GM21515 (cell line): ENCODE measurements at regions not wholly inside any gene's neighbourhood (a gene's known extent, or its start where the extent isn't known, plus 50 kb on each side); places are given as distances from the start of the nearest gene placed in this dataset.
"Not testable (repeated sequence)": the region's sequence is repeated elsewhere in the genome, so short reads cannot be mapped to it uniquely, and the experiment has no call there.

Experiments
- ATAC-seq: cut with Tn5 transposase; IDR thresholded peaks from one replicate; pipeline ENCODE4 v1.9.1; 2021; ENCODE audit not compliant: unreplicated experiment

DNA sequence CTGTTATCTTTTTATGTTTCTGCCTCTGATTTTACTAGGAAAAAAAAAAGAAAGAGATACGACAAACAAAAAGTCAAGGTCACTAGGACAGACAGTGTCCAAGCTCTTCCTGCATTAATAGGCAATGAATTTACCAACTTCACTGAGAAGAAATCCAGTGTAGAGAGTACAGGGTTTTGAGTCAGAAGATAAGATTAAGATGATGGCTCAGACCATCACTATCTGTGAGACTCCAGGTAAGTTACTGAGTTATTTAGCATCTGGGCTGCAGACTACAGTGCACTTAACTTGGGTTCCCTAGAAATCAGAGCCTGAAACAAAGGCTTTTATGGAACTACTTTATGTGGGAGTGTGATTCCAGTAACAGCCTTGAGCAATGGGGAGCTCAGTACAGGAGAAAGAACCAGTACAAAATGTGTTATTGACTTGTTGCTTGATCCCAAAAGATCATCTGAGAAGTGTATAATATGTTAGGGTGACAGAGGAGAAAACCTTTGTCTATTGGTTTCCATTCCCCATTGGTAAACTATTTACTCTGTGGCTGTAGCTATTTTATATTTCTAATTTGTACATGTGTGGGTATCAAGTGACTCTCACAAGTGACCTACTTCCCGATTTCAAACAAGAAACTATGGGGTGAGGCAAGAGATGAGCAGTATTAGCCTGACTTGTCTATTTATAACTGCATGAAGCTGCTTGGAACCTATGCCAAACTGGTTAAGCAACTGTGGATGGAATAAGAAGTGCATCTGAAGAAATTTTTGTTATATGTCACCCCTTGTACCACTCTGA is 395.8 kb downstream of the RAB38 start:
- ATAC-seq, result no peak

DNA sequence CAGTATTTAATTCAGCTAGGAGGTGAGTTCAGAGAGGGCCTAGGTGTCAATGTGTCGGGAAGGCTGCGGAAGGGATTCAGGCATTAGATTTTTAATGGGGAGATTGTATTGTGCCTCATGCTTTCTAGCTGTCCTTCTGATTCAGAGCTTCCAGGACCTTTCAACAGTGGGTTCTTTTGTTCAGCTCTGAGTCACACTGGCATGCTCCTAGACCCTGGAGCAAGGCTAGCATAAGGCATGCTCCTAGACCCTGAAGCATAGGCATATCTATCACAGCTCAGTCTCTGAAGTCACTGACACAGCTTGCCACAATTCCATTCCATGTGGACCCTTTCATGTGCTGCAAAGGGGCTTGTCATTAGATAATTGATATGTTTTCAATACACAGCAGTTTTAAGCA is 396.9 kb downstream of the RAB38 start:
- no peak for ATAC-seq

DNA sequence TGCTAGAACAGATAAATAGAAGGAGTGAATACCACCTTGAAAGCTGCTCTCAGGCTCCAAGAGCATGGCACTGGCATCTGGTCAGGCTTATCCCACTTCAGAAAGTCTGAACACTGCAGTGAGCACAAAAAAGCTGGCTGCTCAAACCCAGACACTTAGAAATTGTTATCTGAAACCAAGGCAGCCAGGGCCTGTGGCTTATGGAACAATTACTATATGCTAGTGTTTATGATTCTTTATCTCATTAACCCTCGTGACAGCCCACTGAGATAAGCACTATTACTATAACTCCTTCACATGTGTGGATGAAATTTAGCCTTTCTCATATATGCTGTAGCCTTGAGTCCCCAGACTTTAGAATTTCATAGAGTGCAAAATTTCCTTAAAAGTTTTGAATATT is 400.2 kb downstream of the RAB38 start:
- ATAC-seq, result no peak

DNA sequence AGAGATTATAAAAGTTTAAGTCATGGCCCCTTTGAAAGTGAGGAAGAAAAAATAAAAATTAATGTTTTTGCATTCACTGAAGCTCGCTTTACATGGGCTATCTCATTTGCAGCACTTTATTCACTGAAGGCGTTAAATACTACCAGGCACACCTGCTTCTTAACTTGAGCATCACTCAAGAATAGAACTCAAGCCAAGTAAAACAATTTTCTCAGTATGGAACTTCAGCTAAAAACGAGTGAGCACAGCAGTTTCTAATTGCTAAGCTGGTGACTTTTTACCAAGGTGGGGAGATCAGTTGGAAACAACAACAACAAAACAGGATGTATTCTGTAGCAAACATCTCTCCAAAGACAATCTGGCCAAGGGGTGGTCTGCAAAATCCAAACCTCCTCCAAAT is 405.6 kb downstream of the RAB38 start:
- no peak for ATAC-seq

DNA sequence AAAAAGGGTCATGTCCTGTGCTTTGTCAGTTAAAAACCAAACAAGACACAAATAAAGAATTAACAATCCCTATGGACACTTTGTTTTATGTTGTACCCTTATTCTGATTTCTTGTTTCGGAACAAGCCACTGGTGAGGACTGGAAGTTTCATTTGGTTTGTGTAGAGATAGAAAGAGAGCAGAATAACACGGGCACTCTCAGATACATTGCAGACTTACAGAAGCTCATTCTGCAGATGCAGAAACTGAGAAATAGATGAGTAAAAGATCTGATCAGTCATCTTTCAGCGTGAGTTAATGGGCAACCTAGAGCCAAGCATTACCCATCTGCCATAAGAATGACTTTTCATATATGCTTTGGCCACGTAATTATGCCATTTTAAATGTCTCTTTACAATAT is 407.6 kb downstream of the RAB38 start:
- no peak for ATAC-seq

DNA sequence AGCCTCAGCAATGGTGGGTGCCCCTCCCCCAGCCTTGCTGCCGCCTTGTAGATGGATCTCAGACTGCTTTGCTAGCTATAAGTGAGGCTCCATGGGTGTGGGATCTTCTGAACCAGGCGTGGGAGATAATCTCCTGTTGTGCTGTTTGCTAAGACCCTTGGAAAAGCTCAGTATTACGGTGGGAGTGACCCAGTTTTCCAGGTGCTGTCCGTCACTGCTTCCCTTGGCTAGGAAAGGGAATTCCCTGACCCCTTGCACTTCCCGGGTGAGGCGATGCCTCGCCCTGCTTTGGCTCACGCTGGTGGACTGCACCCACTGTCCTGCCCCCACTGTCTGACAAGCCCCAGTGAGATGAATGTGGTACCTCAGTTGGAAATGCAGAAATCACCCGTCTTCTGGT is 411.2 kb downstream of the RAB38 start:
- ATAC-seq, result not testable (repeated sequence)

DNA sequence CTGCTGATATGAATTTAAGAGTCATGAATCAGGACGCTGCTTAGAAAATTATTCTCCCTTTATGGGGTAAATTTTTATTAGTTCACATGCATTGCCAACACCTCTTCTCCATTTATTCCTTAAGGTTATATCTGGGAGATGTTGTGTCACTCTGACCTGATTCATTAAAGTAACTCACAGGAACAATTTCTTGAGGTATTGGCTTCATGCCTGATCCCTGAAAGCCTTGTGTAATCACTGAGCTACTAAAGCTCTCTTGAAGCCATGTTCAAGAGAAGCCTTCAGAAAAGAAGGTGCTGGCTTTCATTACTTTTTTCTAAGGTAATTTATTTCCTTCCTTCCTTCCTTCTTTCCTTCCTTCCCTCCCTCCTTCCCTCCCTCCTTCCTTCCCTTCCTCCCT is 420.6 kb downstream of the RAB38 start:
- no peak for ATAC-seq

DNA sequence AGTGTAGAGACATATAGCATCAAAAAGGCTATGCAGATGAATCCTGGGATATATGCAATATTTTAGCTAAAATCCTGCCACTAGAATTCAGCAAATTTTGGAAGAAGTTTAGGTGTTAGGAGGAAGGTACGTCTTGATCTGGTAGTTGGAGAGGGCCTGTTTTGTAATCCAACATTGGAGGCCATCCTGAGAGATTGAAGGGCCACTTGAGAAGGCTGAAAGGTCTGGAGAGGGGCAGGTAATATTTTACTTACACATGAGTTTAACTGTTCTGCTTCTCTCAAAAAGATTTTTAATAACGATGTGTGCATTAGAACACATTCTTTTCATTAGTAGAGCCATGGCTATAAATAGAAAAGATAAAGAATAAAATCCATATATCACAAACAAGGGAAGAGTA is 422.1 kb downstream of the RAB38 start:
- ATAC-seq, result no peak

DNA sequence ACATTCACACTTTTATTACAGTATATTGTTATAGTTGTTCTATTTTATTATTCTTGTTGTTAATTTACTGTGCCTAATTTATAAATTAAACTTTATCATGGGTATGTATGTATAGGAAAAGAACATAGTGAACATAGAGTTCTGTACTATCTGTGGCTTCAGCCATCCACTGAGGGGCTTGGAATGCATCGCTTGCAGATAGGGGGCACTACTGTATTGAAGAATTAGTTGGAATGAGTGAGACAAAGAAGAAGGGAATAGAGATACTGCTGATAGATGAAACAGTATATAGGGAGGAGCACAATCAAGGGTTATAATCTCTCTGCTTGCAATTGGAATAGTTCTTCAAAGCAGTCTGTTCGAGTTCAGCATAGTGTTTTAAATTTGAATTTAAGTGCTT is 432.2 kb downstream of the RAB38 start:
- no peak for ATAC-seq

DNA sequence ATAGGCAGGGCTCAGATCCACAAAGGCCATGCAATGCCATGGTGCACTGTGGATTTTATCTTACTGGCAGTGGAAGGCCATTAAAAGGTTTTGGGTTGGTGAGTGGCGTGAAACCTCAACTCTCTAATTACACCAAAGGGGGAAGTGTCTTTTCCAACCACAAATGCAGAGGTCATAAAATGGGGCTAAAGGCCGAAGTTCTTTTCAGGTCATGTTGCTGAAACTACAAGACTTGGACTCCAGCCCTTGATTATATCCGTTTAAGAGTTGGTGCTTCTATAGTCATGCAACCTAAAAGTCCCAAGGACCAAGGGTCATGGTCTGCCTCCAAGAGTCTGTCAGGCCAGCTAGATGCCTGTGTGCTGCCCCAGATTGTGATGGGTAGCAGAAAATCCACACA is 434.3 kb downstream of the RAB38 start:
- ATAC-seq, result no peak

DNA sequence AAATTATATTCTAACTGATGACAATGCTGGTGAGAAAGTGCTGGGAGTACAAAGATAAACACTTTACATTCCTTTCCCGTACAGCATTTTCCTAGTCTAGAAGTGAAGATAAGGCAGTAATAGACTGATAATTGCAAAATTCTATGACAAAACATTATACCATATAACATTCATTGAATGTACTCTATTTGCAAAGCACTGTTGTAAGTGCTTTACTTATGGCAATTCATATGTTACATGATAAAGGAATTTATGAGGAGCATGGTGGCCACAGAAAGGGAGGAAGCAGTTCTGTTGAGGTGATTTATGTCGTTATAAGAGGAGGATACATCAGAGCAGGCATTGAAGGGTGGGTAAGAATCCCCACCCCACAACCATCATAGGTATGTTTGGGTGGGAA is 434.8 kb downstream of the RAB38 start:
- no peak for ATAC-seq

DNA sequence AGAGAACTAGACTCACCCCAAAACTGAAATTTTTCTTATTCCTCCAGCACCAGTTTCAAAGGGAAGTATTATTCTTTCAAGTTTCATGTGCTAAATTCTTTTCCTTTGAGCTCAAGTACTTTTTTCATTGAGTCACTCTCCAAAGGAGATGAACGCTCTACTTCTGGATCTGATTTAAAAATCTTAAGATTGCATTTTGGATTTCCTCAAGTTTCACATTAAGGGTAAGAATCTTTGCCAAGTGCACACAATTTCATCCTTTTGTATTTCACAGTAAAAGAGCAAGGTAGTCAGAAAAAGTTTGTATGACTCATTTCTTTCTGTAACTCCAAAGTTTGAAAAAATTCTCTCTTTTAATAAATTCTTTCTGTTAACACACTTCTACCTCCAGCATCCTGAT is 435.5 kb downstream of the RAB38 start:
- no peak for ATAC-seq

DNA sequence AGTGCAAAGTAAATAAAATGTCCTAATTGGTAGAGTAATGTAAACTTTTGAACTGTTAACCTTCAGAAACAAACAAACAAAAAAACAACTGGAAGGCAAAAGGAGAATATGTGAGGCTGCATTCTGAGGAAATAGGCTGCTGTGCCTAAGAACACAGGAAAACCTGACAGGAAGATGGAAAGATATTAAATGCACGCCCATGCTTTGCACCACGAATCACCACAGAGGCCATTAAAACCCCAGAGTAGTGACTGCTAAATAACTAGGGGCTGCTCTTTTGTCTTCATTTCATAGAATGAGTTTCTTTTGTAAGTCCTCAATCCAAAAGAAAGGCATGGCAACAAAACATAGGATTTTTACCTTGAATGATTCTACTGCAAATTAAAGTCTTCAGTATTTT is 436.0 kb downstream of the RAB38 start:
- no peak for ATAC-seq

DNA sequence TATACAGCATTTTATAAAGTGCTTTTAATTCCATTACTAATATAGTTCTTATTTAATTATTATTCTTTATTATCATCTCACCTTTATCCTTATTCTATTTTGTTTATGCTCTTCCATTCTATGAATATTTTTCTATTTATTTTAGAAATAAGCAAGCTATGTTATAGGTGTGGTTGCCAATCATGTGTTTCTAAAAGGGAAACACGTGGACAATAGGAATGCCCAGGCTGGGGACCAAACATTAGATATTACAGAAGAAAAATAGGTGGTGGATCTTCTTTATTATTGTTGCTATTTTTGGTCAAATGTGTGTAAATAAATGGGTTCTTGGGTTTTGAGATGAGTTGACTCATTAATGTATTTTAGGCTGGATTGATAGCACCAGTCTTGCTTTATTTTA is 438.3 kb downstream of the RAB38 start:
- ATAC-seq, result no peak

DNA sequence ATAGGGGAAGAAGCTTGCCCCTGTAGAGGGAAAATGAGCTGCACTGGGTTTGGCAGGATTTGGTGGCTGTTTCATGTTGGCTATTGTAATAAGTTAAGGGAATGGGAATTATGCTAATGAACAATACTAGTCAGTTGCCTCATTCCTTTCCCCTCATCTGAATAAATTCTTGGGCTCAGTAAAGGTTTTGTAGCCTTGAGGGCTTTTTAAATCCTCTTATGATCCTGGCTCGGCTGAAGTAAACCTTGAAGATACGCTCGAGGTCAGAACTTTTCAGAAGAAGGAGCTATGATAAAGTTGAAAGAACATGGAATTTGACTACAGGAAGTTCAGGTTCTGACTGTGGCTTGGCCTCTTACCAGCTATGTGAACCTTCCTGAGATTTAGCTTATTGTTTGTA is 448.7 kb downstream of the RAB38 start:
- no peak for ATAC-seq

DNA sequence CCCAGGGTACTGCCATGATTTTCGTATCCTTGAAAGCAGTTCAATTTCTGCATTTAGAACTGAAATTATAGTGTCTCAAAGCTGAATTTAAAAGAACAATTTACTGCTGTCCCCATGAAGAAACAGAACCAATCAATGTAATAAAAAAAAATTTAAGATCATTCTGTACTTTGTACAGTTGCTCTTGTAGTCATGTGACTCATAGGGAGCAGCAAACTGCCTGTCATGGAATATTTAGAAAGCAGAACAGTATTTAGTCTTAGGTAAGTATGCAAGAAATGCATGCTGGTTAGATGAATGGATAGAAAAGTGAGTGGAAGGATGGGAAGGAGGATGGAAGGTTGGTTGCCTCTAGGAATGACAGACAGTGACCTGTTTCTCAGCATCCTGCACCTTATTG is 450.9 kb downstream of the RAB38 start:
- no peak for ATAC-seq

DNA sequence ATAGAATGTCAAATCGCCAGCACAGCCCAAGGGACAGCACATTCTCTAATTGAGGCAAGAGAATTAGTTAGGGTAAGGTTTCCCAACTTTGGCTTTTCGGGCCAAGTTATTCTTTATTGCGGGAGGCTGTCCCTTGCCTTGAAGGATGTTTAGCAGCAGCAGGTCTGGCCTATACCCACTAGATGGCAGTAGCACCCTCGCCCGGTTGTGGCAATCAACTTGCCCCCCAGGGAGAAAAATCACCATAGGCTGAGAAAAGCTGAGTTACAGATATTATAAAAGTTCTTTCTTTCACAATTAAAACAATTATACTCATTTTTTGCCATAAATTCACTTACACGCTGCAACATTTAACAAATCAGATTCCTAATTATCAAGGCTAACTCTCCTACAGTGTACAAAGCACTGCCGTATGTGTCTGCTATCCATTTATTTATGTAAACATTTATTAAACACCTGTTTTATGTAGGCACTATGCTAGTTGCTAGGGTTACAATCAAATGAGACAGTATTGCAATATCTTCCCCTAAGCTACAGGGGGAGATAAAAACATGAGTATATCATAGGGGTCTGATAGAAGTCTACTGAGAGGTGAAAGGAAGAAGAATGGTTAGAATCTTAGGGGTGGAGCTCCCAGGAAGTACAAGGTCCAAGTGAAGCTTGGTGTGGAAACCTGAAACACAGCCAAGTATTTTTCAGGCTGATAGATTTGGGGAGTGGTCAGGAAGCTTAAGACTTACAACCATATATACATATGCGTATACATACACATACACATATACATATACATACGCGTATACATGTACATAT is 452.3 kb downstream of the RAB38 start:
- ATAC-seq, result peak; percentile 67

DNA sequence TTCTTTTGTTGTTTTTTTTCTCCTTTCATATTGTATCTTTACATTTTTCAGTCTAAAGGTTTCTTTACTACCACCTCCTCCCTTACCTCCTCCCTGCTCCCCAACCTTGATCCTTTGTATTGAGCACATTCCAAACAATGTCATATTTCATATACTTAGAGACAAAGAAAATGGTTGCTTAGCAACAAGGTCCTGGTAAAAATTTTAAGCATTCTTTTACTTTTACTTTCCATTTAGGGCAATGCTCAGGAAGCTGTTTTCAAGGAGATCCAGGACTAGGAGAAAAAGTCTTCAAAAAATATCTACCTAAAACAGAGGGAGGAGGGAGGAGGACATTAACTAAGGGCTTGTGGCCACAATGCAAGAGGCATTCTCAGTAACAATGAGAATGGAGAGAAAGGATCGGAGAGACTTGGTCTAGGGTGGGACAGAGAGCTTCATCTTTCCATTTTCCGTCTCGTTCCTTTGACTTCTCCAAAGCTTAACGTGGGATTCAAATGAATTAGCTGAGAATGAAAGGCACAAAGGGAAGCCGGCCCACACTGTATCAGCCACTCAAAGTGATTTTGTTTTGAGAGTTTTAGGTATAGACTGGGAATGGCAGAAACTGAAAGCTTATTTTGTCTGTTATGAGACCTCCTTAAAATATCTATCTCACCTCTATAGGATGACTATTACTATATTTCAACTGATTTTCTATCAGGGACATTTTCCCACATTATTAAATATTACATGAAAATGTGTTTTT is 455.7 kb downstream of the RAB38 start:
- no peak for ATAC-seq

DNA sequence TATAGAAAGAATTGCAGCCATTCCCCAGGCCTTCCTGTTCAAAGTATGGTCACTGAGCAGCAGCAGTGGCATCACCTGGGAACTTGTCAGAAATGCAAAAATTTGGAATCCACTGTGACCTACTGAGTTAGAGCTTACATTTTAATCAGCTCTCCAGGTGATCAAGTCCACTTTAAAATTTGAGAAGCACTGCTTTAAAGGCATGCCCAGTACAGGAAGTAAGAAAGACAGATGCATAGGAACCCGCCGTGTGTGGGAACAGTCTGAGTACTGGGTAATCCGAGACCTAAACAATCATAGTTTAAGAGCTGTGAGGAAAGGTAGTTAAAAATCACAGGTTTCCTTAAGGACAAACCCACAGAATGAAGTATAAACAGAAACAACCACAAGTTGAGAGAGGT is 462.4 kb downstream of the RAB38 start:
- no peak for ATAC-seq

DNA sequence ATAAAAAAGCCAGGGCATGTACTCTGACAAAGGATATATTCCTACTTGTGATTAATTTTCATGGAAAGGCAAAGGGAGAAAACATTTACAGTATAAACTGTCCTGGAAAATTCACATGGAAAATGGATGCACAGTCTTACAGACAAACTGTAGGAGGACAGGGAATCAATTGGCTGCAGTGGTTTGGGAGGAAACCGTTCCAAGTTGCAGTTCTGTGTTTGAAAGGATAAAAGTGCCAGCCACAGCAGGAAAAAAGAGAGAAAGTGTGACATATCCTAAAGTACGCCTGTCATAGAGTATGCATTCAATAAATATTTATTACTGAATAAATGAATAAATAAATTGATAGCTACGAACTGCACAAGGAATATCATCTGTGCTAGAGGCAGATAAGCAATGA is 462.9 kb downstream of the RAB38 start:
- no peak for ATAC-seq

DNA sequence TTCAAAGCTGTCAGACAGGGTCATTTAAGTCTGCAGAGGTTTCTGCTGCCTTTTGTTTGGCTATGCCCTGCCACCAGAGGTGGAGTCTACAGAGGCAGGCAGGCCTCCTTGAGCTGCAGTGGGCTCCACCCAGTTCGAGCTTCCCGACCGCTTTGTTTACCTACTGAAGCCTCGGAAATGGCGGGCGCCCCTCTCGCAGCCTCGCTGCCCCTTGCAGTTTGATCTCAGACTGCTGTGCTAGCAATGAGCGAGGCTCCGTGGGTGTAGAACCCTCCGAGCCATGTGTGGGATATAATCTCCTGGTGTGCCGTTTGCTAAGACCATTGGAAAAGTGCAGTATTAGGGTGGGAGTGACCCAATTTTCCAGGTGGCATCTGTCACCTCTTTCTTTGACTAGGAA is 471.7 kb downstream of the RAB38 start:
- ATAC-seq, result not testable (repeated sequence)

DNA sequence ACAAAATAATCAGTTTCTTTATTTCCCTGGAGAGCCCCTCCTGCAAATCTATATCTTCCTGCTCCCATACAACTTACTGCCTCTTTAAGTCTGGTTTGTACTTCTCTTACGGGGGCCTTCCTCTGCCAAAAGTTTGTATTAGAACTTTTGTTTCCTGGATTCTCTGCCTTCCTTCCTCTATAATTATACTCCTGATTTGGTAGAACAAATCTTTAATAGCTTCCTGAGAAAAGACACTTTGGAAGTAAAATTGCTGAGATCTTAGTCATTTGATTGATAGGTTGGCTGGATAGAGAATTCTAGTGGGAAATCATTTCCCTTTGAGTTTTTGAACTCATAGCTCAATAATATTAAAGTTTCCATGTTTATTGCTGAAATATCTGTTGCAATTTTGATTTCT is 499.2 kb downstream of the RAB38 start:
- ATAC-seq, result no peak
